K562 (cell line): ENCODE measurements at regions not wholly inside any gene's neighbourhood (a gene's known extent, or its start where the extent isn't known, plus 50 kb on each side); places are given as distances from the start of the nearest gene placed in this dataset.

Source experiments
- FUS ChIP-seq: fragments of 200-400 bp; formaldehyde crosslinking; optimal IDR thresholded peaks from 2 replicates; pipeline ENCODE3; 2017; ENCODE audit warnings: low read depth, low read length
- HEY1 ChIP-seq: fragments of 250-450 bp; sonication (Bioruptor Pico); IDR thresholded peaks from 2 replicates; pipeline ENCODE4 v1.5.0; 2020; ENCODE audit warnings: mild to moderate bottlenecking, moderate library complexity, borderline replicate concordance
- JUN ChIP-seq, 2 experiments: sonication (generic) in 1 of 2; formaldehyde crosslinking in 1 of 2; IDR thresholded peaks; 2 replicates each; pipeline versions ENCODE4 v1.6.1 to v1.8.0; 2012 to 2022; ENCODE audit warnings: borderline replicate concordance in 2 of 2, mild to moderate bottlenecking in 2 of 2, improper control_type of control experiment in 1 of 2, low read depth in 1 of 2, low read length in 1 of 2, missing genetic modification reagents in 1 of 2
- KLF6 ChIP-seq: fragments of 250-450 bp; sonication (Bioruptor Pico); IDR thresholded peaks from 2 replicates; pipeline ENCODE4 v1.4.0; 2020; ENCODE audit warnings: mild to moderate bottlenecking, moderate library complexity, borderline replicate concordance
- MTF1 ChIP-seq: fragments of 250-450 bp; sonication (Bioruptor Pico); IDR thresholded peaks from 2 replicates; pipeline ENCODE4 v1.9.0; 2021; ENCODE audit warnings: moderate library complexity, mild to moderate bottlenecking, inconsistent platforms, borderline replicate concordance
- SFPQ ChIP-seq: fragments of 200-400 bp; formaldehyde crosslinking; IDR thresholded peaks from 2 replicates; pipeline ENCODE4 v1.6.1; 2017; ENCODE audit warnings: mild to moderate bottlenecking, low read depth, low read length, moderate library complexity
- ZC3H4 ChIP-seq: sonication (generic); formaldehyde crosslinking; IDR thresholded peaks from 2 replicates; pipeline ENCODE4 v1.9.0; 2021; ENCODE audit warnings: missing genetic modification reagents, borderline replicate concordance
- ZNF232 ChIP-seq: sonication (generic); formaldehyde crosslinking; IDR thresholded peaks from 2 replicates; pipeline ENCODE4 v1.8.0; 2022; ENCODE audit warnings: mild to moderate bottlenecking, missing genetic modification reagents
- ZNF354B ChIP-seq: fragments of 250-450 bp; sonication (Bioruptor Pico); IDR thresholded peaks from 2 replicates; pipeline ENCODE4 v1.4.0; 2020
- ZNF41 ChIP-seq: fragments of 250-450 bp; sonication (Bioruptor Pico); conservative IDR thresholded peaks from 2 replicates; pipeline ENCODE4 v1.4.0; 2020; ENCODE audit warnings: mild to moderate bottlenecking
- ZNF431 ChIP-seq: sonication (generic); formaldehyde crosslinking; IDR thresholded peaks from 2 replicates; pipeline ENCODE4 v1.8.0; 2022; ENCODE audit warnings: mild to moderate bottlenecking, missing genetic modification reagents
- ZNF518B ChIP-seq: fragments of 250-450 bp; sonication (Bioruptor Pico); IDR thresholded peaks from 2 replicates; pipeline ENCODE4 v1.5.0; 2021; ENCODE audit warnings: mild to moderate bottlenecking, moderate library complexity
- TF ChIP-seq, protein P1 (sequence below): fragments of 250-450 bp; sonication (Bioruptor Pico); IDR thresholded peaks from 2 replicates; pipeline ENCODE4 v1.8.0; 2022; ENCODE audit warnings: inconsistent platforms
- TF ChIP-seq, protein P2 (sequence below): sonication (generic); formaldehyde crosslinking; IDR thresholded peaks from 2 replicates; pipeline ENCODE4 v1.8.0; 2022; ENCODE audit warnings: missing genetic modification reagents, mild to moderate bottlenecking, borderline replicate concordance
- TF ChIP-seq, protein P3 (sequence below): sonication (generic); formaldehyde crosslinking; IDR thresholded peaks from 2 replicates; pipeline ENCODE4 v1.8.1; 2023; ENCODE audit warnings: mild to moderate bottlenecking, missing genetic modification reagents, moderate library complexity

GRCh38 chr6:154613137-154613676, 102.7 kb upstream of the CNKSR3 start (continued):
- TF ChIP-seq, protein P1, sequence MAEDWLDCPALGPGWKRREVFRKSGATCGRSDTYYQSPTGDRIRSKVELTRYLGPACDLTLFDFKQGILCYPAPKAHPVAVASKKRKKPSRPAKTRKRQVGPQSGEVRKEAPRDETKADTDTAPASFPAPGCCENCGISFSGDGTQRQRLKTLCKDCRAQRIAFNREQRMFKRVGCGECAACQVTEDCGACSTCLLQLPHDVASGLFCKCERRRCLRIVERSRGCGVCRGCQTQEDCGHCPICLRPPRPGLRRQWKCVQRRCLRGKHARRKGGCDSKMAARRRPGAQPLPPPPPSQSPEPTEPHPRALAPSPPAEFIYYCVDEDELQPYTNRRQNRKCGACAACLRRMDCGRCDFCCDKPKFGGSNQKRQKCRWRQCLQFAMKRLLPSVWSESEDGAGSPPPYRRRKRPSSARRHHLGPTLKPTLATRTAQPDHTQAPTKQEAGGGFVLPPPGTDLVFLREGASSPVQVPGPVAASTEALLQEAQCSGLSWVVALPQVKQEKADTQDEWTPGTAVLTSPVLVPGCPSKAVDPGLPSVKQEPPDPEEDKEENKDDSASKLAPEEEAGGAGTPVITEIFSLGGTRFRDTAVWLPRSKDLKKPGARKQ (CRISPR knock-in tag), result 0 out of 2 replicates have a peak, but pooled peaks have one; percentile 6
- TF ChIP-seq HEY1 (CRISPR knock-in tag) (no peak), ZC3H4 (CRISPR knock-in tag) (no peak), KLF6 (CRISPR knock-in tag) (no peak), ZNF354B (CRISPR knock-in tag) (no peak), ZNF232 (no peak), ZNF518B (no peak), JUN (IDR thresholded peaks at IDR 0.05; ENCODE audit: borderline replicate concordance, low read depth, low read length) (peak; percentile 86), JUN (CRISPR knock-in tag; IDR thresholded peaks at IDR 0.05; ENCODE audit: borderline replicate concordance) (peak; percentile 96), FUS (no peak), SFPQ (no peak), ZNF431 (CRISPR knock-in tag) (no peak), MTF1 (CRISPR knock-in tag) (no peak), ZNF41 (CRISPR knock-in tag) (no peak)
- TF ChIP-seq, protein P2, sequence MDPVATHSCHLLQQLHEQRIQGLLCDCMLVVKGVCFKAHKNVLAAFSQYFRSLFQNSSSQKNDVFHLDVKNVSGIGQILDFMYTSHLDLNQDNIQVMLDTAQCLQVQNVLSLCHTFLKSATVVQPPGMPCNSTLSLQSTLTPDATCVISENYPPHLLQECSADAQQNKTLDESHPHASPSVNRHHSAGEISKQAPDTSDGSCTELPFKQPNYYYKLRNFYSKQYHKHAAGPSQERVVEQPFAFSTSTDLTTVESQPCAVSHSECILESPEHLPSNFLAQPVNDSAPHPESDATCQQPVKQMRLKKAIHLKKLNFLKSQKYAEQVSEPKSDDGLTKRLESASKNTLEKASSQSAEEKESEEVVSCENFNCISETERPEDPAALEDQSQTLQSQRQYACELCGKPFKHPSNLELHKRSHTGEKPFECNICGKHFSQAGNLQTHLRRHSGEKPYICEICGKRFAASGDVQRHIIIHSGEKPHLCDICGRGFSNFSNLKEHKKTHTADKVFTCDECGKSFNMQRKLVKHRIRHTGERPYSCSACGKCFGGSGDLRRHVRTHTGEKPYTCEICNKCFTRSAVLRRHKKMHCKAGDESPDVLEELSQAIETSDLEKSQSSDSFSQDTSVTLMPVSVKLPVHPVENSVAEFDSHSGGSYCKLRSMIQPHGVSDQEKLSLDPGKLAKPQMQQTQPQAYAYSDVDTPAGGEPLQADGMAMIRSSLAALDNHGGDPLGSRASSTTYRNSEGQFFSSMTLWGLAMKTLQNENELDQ (CRISPR knock-in tag), result no peak
- TF ChIP-seq, protein P3, sequence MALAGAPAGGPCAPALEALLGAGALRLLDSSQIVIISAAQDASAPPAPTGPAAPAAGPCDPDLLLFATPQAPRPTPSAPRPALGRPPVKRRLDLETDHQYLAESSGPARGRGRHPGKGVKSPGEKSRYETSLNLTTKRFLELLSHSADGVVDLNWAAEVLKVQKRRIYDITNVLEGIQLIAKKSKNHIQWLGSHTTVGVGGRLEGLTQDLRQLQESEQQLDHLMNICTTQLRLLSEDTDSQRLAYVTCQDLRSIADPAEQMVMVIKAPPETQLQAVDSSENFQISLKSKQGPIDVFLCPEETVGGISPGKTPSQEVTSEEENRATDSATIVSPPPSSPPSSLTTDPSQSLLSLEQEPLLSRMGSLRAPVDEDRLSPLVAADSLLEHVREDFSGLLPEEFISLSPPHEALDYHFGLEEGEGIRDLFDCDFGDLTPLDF (CRISPR knock-in tag), result no peak
